ENCODE measurements at regions not wholly inside any gene's neighbourhood (a gene's known extent, or its start where the extent isn't known, plus 50 kb on each side); places are given as distances from the start of the nearest gene placed in this dataset.

- TF ChIP-seq CTCF (IDR thresholded peaks at IDR 0.05) (no peak), EP300 (IDR thresholded peaks at IDR 0.05; ENCODE audit: low read depth) (no peak)
Measured at GRCh38 chr2:53303012-53303578, 464.5 kb upstream of the CHAC2 start.

Measured in transverse colon (tissue), 3 donors.